ENCODE measurements at regions not wholly inside any gene's neighbourhood (a gene's known extent, or its start where the extent isn't known, plus 50 kb on each side); places are given as distances from the start of the nearest gene placed in this dataset.

DNA sequence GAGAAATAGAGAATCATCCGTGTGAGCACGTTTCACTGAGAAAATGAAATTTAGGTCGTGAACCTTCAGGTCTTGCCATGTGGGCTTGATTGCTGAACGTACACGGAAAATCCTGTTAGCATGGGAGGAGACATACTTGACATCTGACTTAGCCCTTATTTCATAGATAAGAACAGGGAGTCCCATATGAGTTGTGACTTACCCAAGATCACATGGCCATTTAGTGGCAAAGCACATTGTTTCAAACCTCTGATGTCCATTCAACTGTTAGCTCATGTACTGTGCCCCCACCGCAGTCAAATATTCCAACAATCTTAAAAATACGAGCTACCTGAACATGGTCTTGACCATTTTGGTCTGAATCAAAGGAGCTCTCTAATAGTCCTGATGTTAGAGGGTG is 411.2 kb upstream of the FZD8 start:
- Histone ChIP-seq H4K20me1 (ENCODE audit: control insufficient read depth, insufficient read depth) (no peaks in the 10 kb centered on the region), H3K4me3 (no peak overlapping the region), H3K9me3 (replicated peaks; ENCODE audit: control insufficient read depth, insufficient read depth, low read length) (no peaks in the 10 kb centered on the region), H3K4me2 (ENCODE audit: control insufficient read depth, insufficient read depth) (no peak overlapping the region), H2AFZ (ENCODE audit: control insufficient read depth, low read depth, low read length) (no peak overlapping the region), H3K9ac (ENCODE audit: control insufficient read depth, insufficient read depth, low read length) (no peak overlapping the region), H3K27me3 (replicated peaks in 1 of 2; ENCODE audit: control insufficient read depth in 2 of 2, insufficient read depth in 2 of 2, low read length in 1 of 2) (no peaks in the 10 kb centered on the region), H3K27ac (ENCODE audit: control insufficient read depth, insufficient read depth) (no peak overlapping the region), H3K79me2 (ENCODE audit: control insufficient read depth, insufficient read depth, low read length) (no peaks in the 10 kb centered on the region), H3K4me1 (ENCODE audit: control insufficient read depth, insufficient read depth, low read length) (no peaks in the 10 kb centered on the region), H3K36me3 (ENCODE audit: control insufficient read depth in 2 of 2, insufficient read depth in 2 of 2, low read length in 1 of 2) (no peaks in the 10 kb centered on the region)
- POLR2A ChIA-PET: no interaction called here
- intact Hi-C loops (cut with micrococcal nuclease; ENCODE audit: unreplicated experiment) (no loop called here), in situ Hi-C loops (cut with MboI) (no loop called here)
- RAD21 ChIA-PET (ENCODE audit: unreplicated experiment): no interaction called here
- DNase-seq (ENCODE audit: low read depth, low spot score) (no peak), FAIRE-seq (no peak), ATAC-seq (no peak)
- 33% methylated on average over 7 of the region's 7 CpGs for WGBS (ENCODE audit: insufficient coverage, insufficient replicate concordance, low lambda C conversion rate, missing lambda C conversion rate)
- no TSS peak for BruUV-seq (replicated peaks)
- CTCF ChIA-PET: no interaction called here
- SMC1A ChIA-PET (ENCODE audit: uncharacterized antibody, unreplicated experiment): no interaction called here
- TF ChIP-seq BRCA1 (IDR thresholded peaks at IDR 0.05; ENCODE audit: low read depth, low read length) (no peak), HDAC6 (IDR thresholded peaks at IDR 0.05; ENCODE audit: unreplicated experiment) (no peak), POLR2AphosphoS2 (IDR thresholded peaks at IDR 0.05; ENCODE audit: low read depth, low read length) (no peak), ASH2L (IDR thresholded peaks at IDR 0.05; ENCODE audit: borderline replicate concordance, low read depth) (no peak), DPF2 (IDR thresholded peaks at IDR 0.05) (no peak), LARP7 (IDR thresholded peaks at IDR 0.05) (no peak), ZNF622 (IDR thresholded peaks at IDR 0.05) (no peak), RBBP5 (conservative IDR thresholded peaks at IDR 0.05) (no peak)
- TF ChIP-seq, protein P1, sequence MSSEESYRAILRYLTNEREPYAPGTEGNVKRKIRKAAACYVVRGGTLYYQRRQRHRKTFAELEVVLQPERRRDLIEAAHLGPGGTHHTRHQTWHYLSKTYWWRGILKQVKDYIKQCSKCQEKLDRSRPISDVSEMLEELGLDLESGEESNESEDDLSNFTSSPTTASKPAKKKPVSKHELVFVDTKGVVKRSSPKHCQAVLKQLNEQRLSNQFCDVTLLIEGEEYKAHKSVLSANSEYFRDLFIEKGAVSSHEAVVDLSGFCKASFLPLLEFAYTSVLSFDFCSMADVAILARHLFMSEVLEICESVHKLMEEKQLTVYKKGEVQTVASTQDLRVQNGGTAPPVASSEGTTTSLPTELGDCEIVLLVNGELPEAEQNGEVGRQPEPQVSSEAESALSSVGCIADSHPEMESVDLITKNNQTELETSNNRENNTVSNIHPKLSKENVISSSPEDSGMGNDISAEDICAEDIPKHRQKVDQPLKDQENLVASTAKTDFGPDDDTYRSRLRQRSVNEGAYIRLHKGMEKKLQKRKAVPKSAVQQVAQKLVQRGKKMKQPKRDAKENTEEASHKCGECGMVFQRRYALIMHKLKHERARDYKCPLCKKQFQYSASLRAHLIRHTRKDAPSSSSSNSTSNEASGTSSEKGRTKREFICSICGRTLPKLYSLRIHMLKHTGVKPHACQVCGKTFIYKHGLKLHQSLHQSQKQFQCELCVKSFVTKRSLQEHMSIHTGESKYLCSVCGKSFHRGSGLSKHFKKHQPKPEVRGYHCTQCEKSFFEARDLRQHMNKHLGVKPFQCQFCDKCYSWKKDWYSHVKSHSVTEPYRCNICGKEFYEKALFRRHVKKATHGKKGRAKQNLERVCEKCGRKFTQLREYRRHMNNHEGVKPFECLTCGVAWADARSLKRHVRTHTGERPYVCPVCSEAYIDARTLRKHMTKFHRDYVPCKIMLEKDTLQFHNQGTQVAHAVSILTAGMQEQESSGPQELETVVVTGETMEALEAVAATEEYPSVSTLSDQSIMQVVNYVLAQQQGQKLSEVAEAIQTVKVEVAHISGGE (CRISPR knock-in tag; IDR thresholded peaks at IDR 0.05): no peak
- TF ChIP-seq, protein P2, sequence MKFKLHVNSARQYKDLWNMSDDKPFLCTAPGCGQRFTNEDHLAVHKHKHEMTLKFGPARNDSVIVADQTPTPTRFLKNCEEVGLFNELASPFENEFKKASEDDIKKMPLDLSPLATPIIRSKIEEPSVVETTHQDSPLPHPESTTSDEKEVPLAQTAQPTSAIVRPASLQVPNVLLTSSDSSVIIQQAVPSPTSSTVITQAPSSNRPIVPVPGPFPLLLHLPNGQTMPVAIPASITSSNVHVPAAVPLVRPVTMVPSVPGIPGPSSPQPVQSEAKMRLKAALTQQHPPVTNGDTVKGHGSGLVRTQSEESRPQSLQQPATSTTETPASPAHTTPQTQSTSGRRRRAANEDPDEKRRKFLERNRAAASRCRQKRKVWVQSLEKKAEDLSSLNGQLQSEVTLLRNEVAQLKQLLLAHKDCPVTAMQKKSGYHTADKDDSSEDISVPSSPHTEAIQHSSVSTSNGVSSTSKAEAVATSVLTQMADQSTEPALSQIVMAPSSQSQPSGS (IDR thresholded peaks at IDR 0.05; ENCODE audit: low read length): no peak
- TF ChIP-seq, protein P3, sequence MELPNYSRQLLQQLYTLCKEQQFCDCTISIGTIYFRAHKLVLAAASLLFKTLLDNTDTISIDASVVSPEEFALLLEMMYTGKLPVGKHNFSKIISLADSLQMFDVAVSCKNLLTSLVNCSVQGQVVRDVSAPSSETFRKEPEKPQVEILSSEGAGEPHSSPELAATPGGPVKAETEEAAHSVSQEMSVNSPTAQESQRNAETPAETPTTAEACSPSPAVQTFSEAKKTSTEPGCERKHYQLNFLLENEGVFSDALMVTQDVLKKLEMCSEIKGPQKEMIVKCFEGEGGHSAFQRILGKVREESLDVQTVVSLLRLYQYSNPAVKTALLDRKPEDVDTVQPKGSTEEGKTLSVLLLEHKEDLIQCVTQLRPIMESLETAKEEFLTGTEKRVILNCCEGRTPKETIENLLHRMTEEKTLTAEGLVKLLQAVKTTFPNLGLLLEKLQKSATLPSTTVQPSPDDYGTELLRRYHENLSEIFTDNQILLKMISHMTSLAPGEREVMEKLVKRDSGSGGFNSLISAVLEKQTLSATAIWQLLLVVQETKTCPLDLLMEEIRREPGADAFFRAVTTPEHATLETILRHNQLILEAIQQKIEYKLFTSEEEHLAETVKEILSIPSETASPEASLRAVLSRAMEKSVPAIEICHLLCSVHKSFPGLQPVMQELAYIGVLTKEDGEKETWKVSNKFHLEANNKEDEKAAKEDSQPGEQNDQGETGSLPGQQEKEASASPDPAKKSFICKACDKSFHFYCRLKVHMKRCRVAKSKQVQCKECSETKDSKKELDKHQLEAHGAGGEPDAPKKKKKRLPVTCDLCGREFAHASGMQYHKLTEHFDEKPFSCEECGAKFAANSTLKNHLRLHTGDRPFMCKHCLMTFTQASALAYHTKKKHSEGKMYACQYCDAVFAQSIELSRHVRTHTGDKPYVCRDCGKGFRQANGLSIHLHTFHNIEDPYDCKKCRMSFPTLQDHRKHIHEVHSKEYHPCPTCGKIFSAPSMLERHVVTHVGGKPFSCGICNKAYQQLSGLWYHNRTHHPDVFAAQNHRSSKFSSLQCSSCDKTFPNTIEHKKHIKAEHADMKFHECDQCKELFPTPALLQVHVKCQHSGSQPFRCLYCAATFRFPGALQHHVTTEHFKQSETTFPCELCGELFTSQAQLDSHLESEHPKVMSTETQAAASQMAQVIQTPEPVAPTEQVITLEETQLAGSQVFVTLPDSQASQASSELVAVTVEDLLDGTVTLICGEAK (IDR thresholded peaks at IDR 0.05; ENCODE audit: borderline replicate concordance): no peak
- TF ChIP-seq, protein P4, sequence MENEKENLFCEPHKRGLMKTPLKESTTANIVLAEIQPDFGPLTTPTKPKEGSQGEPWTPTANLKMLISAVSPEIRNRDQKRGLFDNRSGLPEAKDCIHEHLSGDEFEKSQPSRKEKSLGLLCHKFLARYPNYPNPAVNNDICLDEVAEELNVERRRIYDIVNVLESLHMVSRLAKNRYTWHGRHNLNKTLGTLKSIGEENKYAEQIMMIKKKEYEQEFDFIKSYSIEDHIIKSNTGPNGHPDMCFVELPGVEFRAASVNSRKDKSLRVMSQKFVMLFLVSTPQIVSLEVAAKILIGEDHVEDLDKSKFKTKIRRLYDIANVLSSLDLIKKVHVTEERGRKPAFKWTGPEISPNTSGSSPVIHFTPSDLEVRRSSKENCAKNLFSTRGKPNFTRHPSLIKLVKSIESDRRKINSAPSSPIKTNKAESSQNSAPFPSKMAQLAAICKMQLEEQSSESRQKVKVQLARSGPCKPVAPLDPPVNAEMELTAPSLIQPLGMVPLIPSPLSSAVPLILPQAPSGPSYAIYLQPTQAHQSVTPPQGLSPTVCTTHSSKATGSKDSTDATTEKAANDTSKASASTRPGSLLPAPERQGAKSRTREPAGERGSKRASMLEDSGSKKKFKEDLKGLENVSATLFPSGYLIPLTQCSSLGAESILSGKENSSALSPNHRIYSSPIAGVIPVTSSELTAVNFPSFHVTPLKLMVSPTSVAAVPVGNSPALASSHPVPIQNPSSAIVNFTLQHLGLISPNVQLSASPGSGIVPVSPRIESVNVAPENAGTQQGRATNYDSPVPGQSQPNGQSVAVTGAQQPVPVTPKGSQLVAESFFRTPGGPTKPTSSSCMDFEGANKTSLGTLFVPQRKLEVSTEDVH (IDR thresholded peaks at IDR 0.05; ENCODE audit: low read depth, partially characterized antibody): no peak
- TF ChIP-seq, protein P5, sequence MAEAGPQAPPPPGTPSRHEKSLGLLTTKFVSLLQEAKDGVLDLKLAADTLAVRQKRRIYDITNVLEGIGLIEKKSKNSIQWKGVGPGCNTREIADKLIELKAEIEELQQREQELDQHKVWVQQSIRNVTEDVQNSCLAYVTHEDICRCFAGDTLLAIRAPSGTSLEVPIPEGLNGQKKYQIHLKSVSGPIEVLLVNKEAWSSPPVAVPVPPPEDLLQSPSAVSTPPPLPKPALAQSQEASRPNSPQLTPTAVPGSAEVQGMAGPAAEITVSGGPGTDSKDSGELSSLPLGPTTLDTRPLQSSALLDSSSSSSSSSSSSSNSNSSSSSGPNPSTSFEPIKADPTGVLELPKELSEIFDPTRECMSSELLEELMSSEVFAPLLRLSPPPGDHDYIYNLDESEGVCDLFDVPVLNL (IDR thresholded peaks at IDR 0.05; ENCODE audit: low read depth, low read length): no peak
